OCI-M2 (cell line): ENCODE measurements at regions not wholly inside any gene's neighbourhood (a gene's known extent, or its start where the extent isn't known, plus 50 kb on each side); places are given as distances from the start of the nearest gene placed in this dataset.
A peak's percentile ranks its signal among the peaks of the same experiment; 100 is the strongest.

Experiments
- DNase-seq: peaks from one replicate; lab custom pipeline; 2025; ENCODE audit not compliant: unreplicated experiment; lab: John Stamatoyannopoulos, UW

- DNase-seq, result no peak
Observed at GRCh38 chr12:58521152-58521551, 399.2 kb downstream of the LRIG3 start.

GRCh38 chr12:58521796-58522195 is 398.5 kb downstream of the LRIG3 start:
- no peak for DNase-seq

DNA sequence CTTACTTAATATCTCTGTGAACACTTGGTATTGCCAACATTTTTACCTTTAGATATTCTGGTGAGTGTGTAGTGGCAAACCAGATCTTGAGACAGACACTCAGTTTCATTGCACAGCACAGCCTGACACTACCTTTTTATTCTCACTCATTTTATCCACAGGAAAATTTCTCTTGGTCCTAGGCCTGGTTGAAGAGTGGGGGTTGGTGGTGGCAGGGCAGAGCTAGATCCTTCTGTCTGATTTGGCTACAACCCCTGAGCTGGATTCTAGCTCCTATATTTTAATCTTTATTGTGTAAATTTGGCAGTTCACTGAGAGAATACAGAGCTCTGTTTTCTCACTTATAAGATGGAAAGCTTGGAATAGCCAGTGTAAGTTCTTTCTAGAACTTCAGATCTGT is 396.9 kb downstream of the LRIG3 start:
- DNase-seq, result no peak

DNA sequence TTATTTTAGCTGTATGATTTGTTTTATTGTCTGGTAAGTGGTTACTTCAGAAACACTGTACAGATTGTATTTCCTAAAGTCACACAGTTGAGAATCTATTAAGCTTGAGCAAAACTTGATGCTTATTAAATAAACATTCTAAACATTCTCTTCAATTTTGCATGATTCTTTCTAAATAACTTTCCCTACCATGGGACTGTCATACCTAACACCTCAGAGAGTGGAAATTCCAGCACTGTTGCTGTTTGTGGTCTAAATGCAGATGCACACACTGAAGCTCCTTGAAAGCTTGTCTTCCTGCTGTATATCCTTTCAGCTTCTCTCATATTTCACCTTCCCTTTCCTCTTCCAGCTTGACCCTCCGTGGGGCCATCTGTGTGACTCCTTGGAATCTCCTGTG is 392.0 kb downstream of the LRIG3 start:
- DNase-seq, result no peak

GRCh38 chr12:58529114-58529665 is 391.1 kb downstream of the LRIG3 start:
- no peak for DNase-seq

GRCh38 chr12:58529897-58530741 is 390.2 kb downstream of the LRIG3 start:
- DNase-seq, result no peak

DNA sequence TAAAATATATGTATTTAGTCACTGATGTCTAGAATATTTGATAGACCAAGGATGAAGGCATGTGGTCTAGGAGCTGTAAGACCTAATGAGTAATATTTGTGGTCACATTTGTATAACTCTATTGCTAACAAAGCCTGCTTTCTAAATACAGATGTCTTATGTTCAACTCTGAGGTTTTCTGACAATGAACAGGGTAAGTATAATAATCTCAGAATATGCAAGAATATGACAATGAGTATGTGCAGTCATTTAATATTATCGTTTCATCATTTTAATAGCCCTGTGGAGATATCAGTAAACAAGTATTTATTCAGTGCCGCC is 389.6 kb downstream of the LRIG3 start:
- no peak for DNase-seq

DNA sequence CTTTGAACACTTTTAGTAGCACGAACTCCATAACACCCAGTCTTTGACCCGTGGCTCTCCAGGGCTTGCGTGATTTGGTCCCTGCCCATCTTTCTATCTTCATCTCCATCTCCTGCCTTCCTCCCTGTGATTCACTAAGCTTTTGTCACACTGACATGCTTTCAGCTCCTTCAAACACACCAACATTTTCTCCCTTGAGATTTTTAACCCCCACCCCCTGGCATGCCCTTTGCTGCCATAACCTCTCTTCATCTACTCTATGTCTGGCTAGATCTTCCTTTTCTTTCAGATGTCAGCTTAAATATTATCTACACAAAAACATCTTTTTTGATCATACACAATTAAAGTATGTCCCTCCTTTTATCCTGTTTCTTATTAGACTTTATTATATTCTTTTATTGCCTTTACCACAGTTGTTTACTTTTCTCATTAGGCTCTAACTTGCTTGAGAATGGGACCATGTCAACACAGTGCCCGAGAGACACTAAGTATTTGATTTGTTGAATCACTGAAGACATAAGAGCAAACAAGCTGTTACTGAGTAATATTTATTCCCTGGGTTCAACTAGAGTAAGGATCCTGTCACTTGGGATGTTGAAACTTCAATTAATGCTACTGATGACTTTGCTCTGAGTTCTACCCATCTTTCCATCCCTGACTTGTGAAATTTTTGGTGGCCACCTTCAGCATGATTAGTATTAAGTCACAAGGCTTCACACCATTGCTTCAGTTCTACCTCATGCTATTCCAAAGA is 387.3 kb downstream of the LRIG3 start:
- DNase-seq, result no peak

GRCh38 chr12:58533652-58534051 is 386.7 kb downstream of the LRIG3 start:
- no peak for DNase-seq

DNA sequence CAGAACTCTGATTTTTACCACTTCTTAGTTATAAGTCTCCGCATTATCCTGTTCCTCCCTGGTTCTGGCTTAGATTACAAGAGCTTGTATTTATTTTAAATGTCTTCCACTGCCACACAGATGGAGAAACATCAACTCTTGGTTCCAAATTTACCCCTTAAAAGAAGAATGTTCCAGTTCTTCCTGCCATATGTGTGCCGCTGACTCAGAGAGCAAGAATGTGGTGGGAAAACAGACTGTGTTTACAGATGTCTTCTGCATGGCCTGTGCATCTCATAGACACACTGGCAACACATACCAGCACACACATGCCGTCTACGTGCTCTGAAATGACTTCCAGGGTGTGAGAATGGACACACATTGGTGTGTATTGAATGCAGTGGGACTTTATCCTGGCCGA is 383.0 kb downstream of the LRIG3 start:
- DNase-seq, result no peak

DNA sequence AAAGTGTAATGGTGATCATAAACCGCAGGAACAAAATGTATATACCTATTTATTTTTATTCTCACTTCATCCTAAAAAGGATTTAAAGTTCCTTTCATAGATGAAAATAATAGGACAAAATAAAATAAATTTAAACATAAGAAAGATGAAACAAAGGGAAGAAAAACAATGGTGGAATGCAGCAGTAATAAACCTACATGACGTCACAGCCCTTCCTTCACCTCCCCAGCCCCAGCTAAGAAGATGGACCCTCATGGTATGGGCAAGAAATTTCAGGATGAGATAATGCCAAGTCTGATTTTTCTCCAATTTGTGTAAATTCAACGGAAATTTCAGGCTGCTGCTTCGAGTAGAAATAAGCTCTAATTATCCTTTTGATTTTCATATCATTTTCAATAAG is 381.0 kb downstream of the LRIG3 start:
- DNase-seq, result no peak

GRCh38 chr12:58540480-58541299 is 379.6 kb downstream of the LRIG3 start:
- DNase-seq, result peak; percentile 4

DNA sequence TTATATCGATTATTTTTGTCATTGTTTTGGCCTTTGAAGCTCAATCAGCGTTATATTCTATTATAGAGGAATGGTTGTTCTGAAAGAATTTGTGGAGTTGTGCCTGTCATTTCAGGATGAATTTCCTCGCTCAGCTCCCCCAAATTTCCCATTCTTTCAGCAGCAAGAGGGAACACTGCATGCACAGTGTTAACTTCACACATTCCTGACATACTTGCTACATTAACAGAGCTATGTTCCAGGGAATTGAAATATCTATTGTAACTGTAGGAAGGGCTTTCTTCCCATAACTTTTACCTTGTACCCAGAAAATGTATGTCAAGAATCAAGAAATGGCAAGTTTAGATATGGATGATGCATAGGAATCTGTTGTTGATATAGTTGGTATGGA is 379.0 kb downstream of the LRIG3 start:
- no peak for DNase-seq

DNA sequence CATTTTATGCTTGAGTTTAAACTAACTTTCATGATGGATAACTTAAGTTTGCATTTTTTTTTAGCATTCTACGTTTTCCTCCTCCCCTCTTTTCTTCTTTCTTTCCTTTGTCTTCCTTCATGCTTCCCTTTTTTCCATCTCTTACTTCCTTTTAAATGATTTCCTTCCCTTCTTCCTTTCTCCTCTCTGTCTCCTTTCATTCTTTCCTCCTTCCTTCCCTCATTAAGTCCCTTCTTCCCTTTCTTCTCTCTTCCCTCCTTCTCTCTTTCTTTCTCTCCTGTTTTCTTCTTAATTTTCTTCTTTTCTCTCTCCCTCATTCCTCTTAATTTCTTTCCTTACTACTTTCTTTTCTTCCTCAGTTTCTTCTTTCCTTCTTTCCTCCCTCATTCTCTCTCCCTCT is 376.0 kb downstream of the LRIG3 start:
- DNase-seq, result no peak

GRCh38 chr12:58547217-58547616 is 373.1 kb downstream of the LRIG3 start:
- no peak for DNase-seq

DNA sequence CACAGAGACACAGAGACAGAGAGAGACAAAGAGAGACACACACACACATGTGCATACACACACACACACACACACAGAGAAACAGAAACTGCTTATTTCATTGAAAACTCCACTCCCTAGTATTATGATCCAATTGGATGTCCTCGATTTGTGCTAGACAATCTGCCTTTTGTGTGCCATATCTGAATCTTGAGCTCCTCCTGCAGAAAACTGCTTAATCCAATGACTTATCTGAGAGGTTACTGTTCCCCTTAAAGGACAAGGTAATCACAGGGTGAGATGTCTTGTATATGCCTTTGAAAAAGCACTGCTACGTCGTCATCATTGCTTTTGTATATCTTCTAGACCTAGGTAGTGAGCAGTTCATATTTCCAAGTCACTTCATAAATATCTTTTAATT is 371.5 kb downstream of the LRIG3 start:
- no peak for DNase-seq

- no peak for DNase-seq
Observed at GRCh38 chr12:58554522-58555157, 365.7 kb downstream of the LRIG3 start.

DNA sequence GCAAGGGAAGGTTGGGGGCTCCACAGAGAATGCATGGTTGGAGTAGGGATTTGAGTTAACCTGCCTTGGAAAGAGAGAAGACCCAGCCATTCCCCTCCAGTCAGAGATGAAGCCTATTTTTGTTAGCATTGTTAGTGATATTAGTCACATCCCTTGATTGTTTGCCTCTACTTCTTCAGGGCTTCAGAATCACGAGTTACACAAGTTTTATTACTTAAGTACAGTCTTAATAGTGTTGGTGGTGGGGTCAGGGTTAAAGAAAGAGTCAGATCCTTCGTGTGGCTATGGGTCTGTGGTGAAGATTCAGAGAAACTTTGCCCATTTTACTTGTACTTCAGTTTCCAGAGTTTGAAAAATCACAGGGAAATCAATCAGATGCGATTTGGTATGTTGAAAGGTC is 363.1 kb downstream of the LRIG3 start:
- no peak for DNase-seq

- no peak for DNase-seq
Observed at GRCh38 chr12:58557661-58558060, 362.6 kb downstream of the LRIG3 start.

DNA sequence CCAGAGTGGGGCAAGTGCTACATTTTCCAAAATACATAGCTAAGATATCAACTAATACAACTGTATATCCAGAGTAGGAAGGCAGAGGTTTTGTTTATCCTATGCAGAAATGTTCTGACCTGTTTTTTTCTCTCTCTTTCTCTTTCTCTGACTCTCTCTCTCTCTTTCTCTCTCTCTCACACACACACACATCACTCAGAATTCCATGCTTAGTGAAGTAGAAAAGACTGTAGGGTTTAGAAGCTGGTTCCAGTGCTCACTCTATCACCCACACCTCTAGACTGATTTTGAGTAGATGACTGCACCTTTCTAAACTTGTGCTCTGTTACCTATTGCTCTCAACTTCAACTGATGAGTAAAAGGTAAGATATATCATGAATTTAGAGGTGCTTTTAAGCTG is 356.7 kb downstream of the LRIG3 start:
- DNase-seq, result no peak

GRCh38 chr12:58564721-58565120 is 355.6 kb downstream of the LRIG3 start:
- no peak for DNase-seq
